GM12872 (cell line): ENCODE measurements at regions not wholly inside any gene's neighbourhood (a gene's known extent, or its start where the extent isn't known, plus 50 kb on each side); places are given as distances from the start of the nearest gene placed in this dataset.

Source experiments
- TF ChIP-seq, protein P1 (sequence below): IDR thresholded peaks from 3 replicates; pipeline ENCODE4 v1.5.1; 2011; ENCODE audit warnings: low read depth, mild to moderate bottlenecking, low read length, moderate library complexity; ENCODE audit not compliant: insufficient read depth

DNA sequence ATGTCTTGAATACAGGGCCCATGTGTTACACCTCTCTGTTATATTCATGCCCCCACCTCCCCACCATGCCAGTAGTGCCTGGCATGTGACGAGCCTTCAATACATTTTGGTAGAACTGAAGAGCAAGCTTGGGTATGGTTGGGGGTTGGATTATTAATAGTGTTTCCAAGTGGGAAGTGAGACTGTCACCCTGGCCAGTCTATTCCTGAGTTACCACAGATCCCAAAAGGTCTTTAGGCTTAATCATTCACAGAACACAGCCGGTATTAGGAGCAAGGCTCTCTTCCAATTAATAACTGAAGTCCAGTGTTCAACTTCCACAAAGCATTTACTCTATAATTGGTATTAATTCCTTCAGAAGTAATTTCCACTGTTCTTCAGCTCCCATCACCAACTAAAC, 231.9 kb upstream of the LRTM1 start:
- TF ChIP-seq, protein P1, sequence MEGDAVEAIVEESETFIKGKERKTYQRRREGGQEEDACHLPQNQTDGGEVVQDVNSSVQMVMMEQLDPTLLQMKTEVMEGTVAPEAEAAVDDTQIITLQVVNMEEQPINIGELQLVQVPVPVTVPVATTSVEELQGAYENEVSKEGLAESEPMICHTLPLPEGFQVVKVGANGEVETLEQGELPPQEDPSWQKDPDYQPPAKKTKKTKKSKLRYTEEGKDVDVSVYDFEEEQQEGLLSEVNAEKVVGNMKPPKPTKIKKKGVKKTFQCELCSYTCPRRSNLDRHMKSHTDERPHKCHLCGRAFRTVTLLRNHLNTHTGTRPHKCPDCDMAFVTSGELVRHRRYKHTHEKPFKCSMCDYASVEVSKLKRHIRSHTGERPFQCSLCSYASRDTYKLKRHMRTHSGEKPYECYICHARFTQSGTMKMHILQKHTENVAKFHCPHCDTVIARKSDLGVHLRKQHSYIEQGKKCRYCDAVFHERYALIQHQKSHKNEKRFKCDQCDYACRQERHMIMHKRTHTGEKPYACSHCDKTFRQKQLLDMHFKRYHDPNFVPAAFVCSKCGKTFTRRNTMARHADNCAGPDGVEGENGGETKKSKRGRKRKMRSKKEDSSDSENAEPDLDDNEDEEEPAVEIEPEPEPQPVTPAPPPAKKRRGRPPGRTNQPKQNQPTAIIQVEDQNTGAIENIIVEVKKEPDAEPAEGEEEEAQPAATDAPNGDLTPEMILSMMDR = no peak

DNA sequence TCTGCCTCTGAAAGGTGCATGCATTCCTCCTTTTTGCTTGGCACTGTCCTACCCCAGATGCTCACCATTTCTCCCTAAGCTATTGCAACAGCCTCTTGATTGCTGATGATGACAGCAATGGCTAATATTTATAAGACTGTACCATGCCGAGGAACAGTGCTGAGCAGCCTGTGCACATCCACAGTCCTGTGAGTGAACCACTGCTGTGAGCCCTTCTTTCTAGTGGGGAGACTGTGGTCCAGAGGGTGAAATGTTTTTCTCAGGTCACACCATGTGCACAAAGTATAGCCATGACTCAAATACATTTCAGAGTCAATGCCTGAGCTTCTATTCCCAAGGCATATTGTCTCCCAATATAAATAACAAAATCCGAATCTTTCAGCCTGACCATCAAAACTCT, 231.2 kb upstream of the LRTM1 start:
- TF ChIP-seq, protein P1 = no peak

DNA sequence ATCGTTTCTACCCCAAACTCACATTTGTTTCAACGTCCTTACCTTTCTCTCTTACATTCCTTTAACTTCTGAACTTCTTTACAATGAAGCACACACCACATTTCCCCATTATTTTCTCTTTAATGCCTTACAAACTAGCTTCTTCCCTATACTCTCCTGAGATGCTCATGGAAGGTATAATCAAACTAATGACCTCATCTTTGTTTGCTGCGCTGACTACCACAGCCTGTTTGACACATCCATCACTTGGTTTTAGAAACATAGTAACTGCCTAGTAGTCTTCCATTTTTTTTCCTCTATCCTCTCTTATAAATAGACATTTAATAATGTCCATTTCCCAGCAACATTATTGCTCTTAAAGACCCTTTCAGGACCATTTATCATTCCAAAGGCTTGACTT, 230.5 kb upstream of the LRTM1 start:
- TF ChIP-seq, protein P1 = no peak

DNA sequence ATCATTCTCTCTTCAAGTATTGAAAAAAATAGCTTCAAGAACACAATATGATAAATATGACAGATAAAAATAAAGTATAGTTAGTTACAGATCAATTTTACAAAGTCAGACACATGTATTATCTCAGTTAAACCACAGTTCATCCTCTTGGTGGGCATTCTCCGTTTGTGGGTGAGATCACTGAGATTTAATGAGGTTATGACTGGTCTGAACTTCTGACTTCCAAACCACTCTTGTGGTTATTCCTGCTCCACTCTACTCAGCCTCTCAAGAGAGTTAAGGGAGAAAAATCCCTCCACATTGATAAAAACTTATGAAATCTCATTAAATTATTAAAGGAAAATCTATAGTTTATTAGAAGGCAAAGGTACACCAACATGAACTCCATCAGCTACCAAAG, 229.9 kb upstream of the LRTM1 start:
- TF ChIP-seq, protein P1 = no peak

DNA sequence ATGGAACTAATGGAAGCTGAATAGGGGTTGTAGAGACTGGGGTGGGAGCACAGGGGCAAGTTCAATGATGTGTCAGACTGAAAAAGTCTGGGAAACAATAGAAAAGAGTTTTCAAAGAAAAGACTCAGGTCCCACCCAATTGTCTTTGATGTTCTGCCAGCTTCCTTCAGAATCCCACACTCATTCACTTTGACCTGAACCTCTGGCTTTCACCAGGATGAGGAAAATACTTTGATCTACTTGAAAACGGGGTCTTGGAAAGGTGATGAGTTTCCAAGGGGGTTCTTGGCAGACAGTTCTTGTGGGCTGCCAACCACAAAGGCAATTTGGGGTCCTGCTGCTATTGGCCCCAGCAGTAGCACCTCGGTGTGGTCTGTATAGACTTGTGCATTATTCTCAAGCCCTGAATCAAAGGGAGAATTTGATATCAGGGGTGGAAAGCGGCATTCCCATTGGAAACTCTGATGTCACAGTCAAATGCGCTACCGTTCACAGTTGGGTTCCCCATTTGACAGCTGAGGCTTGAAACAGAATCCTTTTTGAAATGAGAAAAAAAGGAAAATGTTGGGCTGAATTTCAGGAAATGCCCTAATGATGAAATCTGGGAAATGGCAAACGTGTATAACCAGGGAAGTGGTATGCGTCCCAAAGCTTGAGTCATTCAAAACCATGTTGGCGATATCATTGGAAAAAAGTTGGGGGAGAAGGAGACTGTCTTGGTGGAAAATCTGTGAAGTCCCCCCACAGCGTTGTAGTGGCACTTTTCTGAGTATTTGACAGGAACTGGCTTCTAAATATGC, 229.2 kb upstream of the LRTM1 start:
- TF ChIP-seq, protein P1 = no peak

DNA sequence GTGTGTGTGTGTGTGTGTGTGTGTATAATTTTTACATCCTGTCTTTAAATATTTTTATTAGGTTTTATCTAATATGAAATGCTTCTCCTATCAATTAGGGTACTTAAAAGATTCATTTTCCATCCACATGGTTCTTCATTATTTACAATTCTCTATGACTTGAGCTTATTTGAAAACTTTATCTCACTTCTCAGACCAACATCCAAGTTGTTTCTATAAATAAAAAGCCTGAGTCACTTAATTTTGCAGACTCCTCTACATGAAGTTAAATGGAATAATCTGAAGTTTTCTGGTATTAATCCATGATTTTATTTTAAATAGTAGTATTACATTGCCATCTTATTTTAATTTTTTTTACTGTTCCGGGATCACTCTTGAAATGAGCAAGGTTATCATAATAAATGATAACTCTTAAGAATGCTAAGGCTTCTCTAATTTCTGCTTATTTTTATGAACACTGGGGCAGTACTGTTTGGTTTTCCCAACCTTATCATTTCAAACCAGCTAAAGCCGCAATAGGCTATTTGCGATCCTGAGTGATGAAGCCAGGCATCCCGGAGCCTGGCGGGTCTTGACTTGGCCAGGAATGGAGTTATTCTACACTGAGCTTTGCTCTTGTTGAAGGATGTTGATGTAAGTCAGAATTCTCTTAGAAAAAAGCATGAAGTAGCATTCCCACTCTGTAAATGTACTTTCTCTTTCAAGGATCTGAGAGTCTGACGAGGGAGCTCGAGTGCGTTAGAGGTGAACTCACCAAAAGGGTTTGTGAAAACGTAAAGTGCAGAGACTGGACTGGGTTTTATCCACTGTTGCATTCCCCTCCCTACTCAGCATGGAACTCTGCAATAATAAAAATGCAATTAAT, 220.2 kb upstream of the LRTM1 start:
- TF ChIP-seq, protein P1 = no peak

DNA sequence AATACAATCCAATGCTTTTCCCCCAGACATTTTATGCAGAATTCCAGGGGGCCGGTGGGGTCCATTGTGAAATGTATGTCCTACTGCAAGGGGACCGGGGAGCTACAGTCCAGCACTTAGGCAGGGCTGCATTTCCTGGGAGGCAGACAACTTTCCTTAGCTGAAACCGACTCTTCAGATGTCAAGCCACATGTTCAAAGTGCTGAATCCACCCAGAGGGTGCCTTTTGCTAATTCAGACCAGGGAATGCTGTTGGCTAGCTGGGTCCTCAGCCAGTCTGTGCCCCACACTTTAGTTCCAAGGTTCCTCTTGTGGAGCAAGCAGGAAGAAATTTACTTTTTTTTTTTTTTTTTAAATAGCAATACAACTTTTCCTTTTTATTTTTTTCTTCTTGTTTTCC, 219.5 kb upstream of the LRTM1 start:
- TF ChIP-seq, protein P1 = no peak
